Lung (tissue), 11 donors: ENCODE measurements at regions not wholly inside any gene's neighbourhood (a gene's known extent, or its start where the extent isn't known, plus 50 kb on each side); places are given as distances from the start of the nearest gene placed in this dataset.
"Not testable (repeated sequence)": the region's sequence is repeated elsewhere in the genome, so short reads cannot be mapped to it uniquely, and the experiment has no call there.

Experiments used
- ATAC-seq: fragments of 200-7000 bp; cut with Tn5 transposase; one replicate; pipeline ENCODE4 v1.9.1; 2020; ENCODE audit warnings: moderate number of reproducible peaks; ENCODE audit not compliant: insufficient read depth, low FRiP score
- DNase-seq, 3 donors: peaks; one replicate each; pipeline ENCODE4 v3.0.0-alpha.2; 2013 to 2017
- H3K27ac ChIP-seq, 2 donors: one replicate each; pipeline ENCODE4 v1.5.1; 2013; ENCODE audit warnings: mild to moderate bottlenecking in 2 of 2, moderate library complexity in 2 of 2, control low read depth in 1 of 2, inconsistent platforms in 1 of 2, low read depth in 1 of 2, low read length in 1 of 2
- H3K27me3 ChIP-seq, 3 donors: one replicate each; pipeline ENCODE4 v1.5.1; 2013; ENCODE audit warnings: low read length in 2 of 3; ENCODE audit not compliant: control insufficient read depth in 3 of 3, insufficient read depth in 3 of 3
- H3K36me3 ChIP-seq, 4 donors: one replicate each; pipeline ENCODE4 v1.5.1; 2013; ENCODE audit warnings: low read length in 4 of 4, mild to moderate bottlenecking in 1 of 4, moderate library complexity in 1 of 4; ENCODE audit not compliant: control insufficient read depth in 4 of 4, insufficient read depth in 4 of 4
- H3K4me1 ChIP-seq, 5 donors: one replicate each; pipeline ENCODE4 v1.5.1; 2013; ENCODE audit warnings: low read length in 5 of 5, mild to moderate bottlenecking in 2 of 5, moderate library complexity in 1 of 5; ENCODE audit not compliant: control insufficient read depth in 5 of 5, insufficient read depth in 5 of 5
- H3K4me3 ChIP-seq: one replicate; pipeline ENCODE4 v1.5.1; 2013; ENCODE audit warnings: mild to moderate bottlenecking, control low read depth, moderate library complexity
- H3K9ac ChIP-seq, 2 donors: one replicate each; pipeline ENCODE4 v1.5.1; 2013; ENCODE audit warnings: low read length in 2 of 2, control low read depth in 1 of 2; ENCODE audit not compliant: insufficient read depth in 1 of 2
- H3K9me3 ChIP-seq, 4 donors: one replicate each; pipeline ENCODE4 v1.5.1; 2013; ENCODE audit warnings: low read length in 3 of 4, mild to moderate bottlenecking in 1 of 4, moderate library complexity in 1 of 4; ENCODE audit not compliant: control insufficient read depth in 4 of 4, insufficient read depth in 3 of 4
- WGBS, 2 donors: extraction: QIAGEN DNeasy Blood & Tissue Kit; methylation state at CpG; one replicate each; pipeline ENCODE4 v1.1.7; 2013; 5-methylcytosine and 5-hydroxymethylcytosine counted together
- TF ChIP-seq, protein P1 (sequence below): IDR thresholded peaks from 2 replicates; pipeline ENCODE4 v1.5.1; 2012; ENCODE audit warnings: mild to moderate bottlenecking; ENCODE audit errors: control extremely low read depth, extremely low read depth
- donor health status: control.
- donor health status: control.
- donor health status: Bipolar disorder and iron deficiency.
- donor health status: healthy.
- donor health status: DM: yes; HTN: yes; CAD: no.

DNA sequence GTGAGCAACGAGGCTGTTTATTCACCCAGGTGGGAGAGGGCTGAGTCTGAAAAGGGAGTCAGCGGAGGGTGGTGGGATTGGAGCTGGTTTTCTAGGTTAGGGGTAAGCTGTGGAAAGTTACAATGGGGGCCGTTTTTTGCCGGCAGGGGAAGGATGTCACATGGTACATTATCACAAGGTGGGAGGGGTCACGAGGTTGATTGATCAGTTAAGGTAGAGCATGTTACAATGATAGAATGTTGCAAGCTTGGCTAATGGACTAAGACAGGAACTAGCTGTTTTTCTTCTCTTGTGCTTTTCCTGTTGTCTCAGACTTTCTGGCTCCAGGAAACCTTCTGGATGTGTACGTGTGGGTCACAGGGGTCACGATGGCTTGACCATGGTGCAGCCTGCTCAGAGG lies 536.3 kb upstream of the HTR2C start:
- TF ChIP-seq, protein P1, sequence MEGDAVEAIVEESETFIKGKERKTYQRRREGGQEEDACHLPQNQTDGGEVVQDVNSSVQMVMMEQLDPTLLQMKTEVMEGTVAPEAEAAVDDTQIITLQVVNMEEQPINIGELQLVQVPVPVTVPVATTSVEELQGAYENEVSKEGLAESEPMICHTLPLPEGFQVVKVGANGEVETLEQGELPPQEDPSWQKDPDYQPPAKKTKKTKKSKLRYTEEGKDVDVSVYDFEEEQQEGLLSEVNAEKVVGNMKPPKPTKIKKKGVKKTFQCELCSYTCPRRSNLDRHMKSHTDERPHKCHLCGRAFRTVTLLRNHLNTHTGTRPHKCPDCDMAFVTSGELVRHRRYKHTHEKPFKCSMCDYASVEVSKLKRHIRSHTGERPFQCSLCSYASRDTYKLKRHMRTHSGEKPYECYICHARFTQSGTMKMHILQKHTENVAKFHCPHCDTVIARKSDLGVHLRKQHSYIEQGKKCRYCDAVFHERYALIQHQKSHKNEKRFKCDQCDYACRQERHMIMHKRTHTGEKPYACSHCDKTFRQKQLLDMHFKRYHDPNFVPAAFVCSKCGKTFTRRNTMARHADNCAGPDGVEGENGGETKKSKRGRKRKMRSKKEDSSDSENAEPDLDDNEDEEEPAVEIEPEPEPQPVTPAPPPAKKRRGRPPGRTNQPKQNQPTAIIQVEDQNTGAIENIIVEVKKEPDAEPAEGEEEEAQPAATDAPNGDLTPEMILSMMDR, result no peak
- Histone ChIP-seq H3K9me3 (peaks cover 0 to 4% (median 0%) of the 10 kb centered on the region in 4 donors), H3K36me3 (no peaks in the 10 kb centered on the region), H3K27me3 (peaks cover 0 to 15% (median 4%) of the 10 kb centered on the region in 3 donors), H3K27ac (no peak overlapping the region), H3K4me3 (no peak overlapping the region), H3K4me1 (peaks cover 0 to 2% (median 0%) of the 10 kb centered on the region in 5 donors), H3K9ac (no peak overlapping the region)
- WGBS, 2 donors, result 53 to 61% methylated on average over 7 of the region's 7 CpGs
- no peak for DNase-seq
- no peak for ATAC-seq

- no peaks in the 10 kb centered on the region for H3K36me3 ChIP-seq
- peaks cover 0 to 2% (median 0%) of the 10 kb centered on the region in 5 donors for H3K4me1 ChIP-seq
- H3K27ac ChIP-seq, result no peak overlapping the region
- no peak overlapping the region for H3K4me3 ChIP-seq
- H3K27me3 ChIP-seq, result peaks cover 0 to 15% (median 4%) of the 10 kb centered on the region in 3 donors
- H3K9ac ChIP-seq, result no peak overlapping the region
- TF ChIP-seq, protein P1, result no peak
- ATAC-seq (no peak), DNase-seq (no peak)
- 76 to 80% methylated on average over 5 to 6 of the region's 6 CpGs for WGBS, 2 donors
- H3K9me3 ChIP-seq, result peaks cover 0 to 4% (median 0%) of the 10 kb centered on the region in 4 donors
Measured at GRCh38 chrX:114046695-114047279, 537.1 kb upstream of the HTR2C start.

GRCh38 chrX:114041470-114041869 lies 542.4 kb upstream of the HTR2C start:
- H3K9ac ChIP-seq, H3K36me3 ChIP-seq, H3K27me3 ChIP-seq, H3K27ac ChIP-seq, H3K4me3 ChIP-seq, H3K9me3 ChIP-seq, DNase-seq, ATAC-seq, H3K4me1 ChIP-seq: not testable (repeated sequence)
- WGBS, 2 donors, result 76 to 82% methylated on average over 8 of the region's 8 CpGs

DNA sequence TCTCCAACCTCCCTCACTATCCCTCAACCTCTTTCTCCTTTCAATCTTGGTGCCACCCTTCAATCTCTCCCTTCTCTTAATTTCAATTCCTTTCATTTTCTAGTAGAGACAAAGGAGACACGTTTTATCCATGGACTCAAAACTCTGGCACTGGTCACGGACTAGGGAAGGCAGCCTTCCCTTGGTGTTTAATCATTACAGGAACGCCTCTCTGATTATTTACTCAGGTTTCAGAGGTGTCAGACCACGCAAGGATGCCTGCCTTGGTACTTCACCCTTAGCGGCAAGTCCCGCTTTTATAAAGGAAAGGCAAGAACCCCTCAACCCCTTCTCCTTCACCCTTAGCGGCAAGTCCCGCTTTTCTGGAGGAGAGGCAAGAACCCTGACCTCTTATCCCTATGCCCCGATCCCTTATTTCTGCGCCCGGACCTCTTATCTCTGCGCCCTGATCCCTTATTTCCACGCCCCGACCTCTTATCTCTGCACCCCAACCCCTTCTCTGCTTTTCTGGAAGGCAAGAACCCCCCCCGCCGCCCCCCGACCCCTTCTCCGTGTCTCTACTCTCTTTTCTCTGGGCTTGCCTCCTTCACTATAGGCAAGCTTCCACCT lies 543.1 kb upstream of the HTR2C start:
- H3K4me3 ChIP-seq, H3K4me1 ChIP-seq, DNase-seq, H3K27ac ChIP-seq, H3K27me3 ChIP-seq, H3K9me3 ChIP-seq, H3K9ac ChIP-seq, H3K36me3 ChIP-seq, ATAC-seq: not testable (repeated sequence)
- WGBS, 2 donors, result 76 to 87% methylated on average over 15 to 18 of the region's 18 CpGs

DNA sequence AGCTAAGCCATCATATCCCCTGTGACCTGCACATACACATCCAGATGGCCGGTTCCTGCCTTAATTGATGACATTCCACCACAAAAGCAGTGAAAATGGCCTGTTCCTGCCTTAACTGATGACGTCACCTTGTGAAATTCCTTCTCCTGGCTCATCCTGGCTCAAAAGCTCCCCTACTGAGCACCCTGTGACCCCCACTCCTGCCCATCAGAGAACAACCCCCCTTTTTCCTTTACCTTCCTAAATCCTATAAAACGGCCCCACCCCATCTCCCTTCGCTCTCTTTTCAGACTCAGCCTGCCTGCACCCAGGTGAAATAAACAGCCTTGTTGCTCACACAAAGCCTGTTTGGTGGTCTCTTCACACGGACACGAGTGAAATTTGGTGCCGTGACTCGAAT lies 543.8 kb upstream of the HTR2C start:
- H3K4me3 ChIP-seq, H3K36me3 ChIP-seq, DNase-seq, H3K9ac ChIP-seq, ATAC-seq, H3K27me3 ChIP-seq, H3K4me1 ChIP-seq, H3K27ac ChIP-seq, H3K9me3 ChIP-seq: not testable (repeated sequence)
- 66 to 81% methylated on average over 4 to 8 of the region's 8 CpGs for WGBS, 2 donors
